K562 (cell line): ENCODE measurements at regions not wholly inside any gene's neighbourhood (a gene's known extent, or its start where the extent isn't known, plus 50 kb on each side); places are given as distances from the start of the nearest gene placed in this dataset.

ENCODE experiments used
- E4F1 ChIP-seq: fragments of 250-450 bp; sonication (Bioruptor Pico); IDR thresholded peaks from 2 replicates; pipeline ENCODE4 v1.5.0; 2021; ENCODE audit warnings: mild to moderate bottlenecking, borderline replicate concordance
- IRF2 ChIP-seq: sonication (generic); formaldehyde crosslinking; IDR thresholded peaks from 2 replicates; pipeline ENCODE4 v1.8.1; 2022; ENCODE audit warnings: mild to moderate bottlenecking, missing genetic modification reagents
- PCBP1 ChIP-seq: fragments of 200-400 bp; formaldehyde crosslinking; IDR thresholded peaks from 2 replicates; pipeline ENCODE4 v1.6.1; 2018; ENCODE audit warnings: mild to moderate bottlenecking, low read depth, low read length; ENCODE audit not compliant: poor library complexity, severe bottlenecking
- SIN3B ChIP-seq: fragments of 450-650 bp; IDR thresholded peaks from 2 replicates; pipeline ENCODE4 v1.6.1; 2017; ENCODE audit warnings: low read depth, mild to moderate bottlenecking, moderate library complexity
- YY1 ChIP-seq, 3 experiments: IDR thresholded peaks; 2 replicates each; pipeline ENCODE4 v1.6.1; 2011; ENCODE audit warnings: low read length in 2 of 3, mild to moderate bottlenecking in 2 of 3, moderate library complexity in 2 of 3, borderline replicate concordance in 1 of 3, control low read depth in 1 of 3, low read depth in 1 of 3; ENCODE audit not compliant: insufficient read depth in 3 of 3, insufficient replicate concordance in 2 of 3, control insufficient read depth in 1 of 3, insufficient read length in 1 of 3; ENCODE audit errors: extremely low read depth in 1 of 3
- ZNF316 ChIP-seq: fragments of 450-650 bp; IDR thresholded peaks from 2 replicates; pipeline ENCODE4 v1.6.1; 2016

- TF ChIP-seq SIN3B (no peak), IRF2 (CRISPR knock-in tag) (no peak), YY1 (IDR thresholded peaks at IDR 0.05; ENCODE audit: borderline replicate concordance in 1 of 3, control insufficient read depth in 1 of 3, extremely low read depth in 1 of 3, insufficient read depth in 3 of 3, insufficient read length in 1 of 3, insufficient replicate concordance in 2 of 3, low read depth in 1 of 3, low read length in 2 of 3) (no peak), E4F1 (CRISPR knock-in tag) (no peak), PCBP1 (no peak), ZNF316 (no peak)
Observed at GRCh38 chr13:50127726-50128291, 112.6 kb downstream of the KCNRG start.
